Right lobe of liver (tissue), 4 donors: ENCODE measurements at regions not wholly inside any gene's neighbourhood (a gene's known extent, or its start where the extent isn't known, plus 50 kb on each side); places are given as distances from the start of the nearest gene placed in this dataset.

Experiments used
- POLR2A ChIP-seq: fragments of 450-650 bp; IDR thresholded peaks from one replicate; pipeline ENCODE4 v1.6.1; 2017; ENCODE audit warnings: antibody characterized with exemption, mild to moderate bottlenecking
- TF ChIP-seq, protein P1 (sequence below), 4 donors: fragments of 200-600 bp in 3 of 4; fragments of 450-650 bp in 1 of 4; IDR thresholded peaks; one replicate each; pipeline versions ENCODE4 v1.5.1 to v1.8.0; 2016 to 2022; ENCODE audit warnings: antibody characterized with exemption in 4 of 4, mild to moderate bottlenecking in 2 of 4
- donor health status: DM: no; HTN: no; CAD: no.
- donor health status: DM: no; HTN: no; CAD: no.
- donor health status: DM: no; HTN: yes; CAD: no.

DNA sequence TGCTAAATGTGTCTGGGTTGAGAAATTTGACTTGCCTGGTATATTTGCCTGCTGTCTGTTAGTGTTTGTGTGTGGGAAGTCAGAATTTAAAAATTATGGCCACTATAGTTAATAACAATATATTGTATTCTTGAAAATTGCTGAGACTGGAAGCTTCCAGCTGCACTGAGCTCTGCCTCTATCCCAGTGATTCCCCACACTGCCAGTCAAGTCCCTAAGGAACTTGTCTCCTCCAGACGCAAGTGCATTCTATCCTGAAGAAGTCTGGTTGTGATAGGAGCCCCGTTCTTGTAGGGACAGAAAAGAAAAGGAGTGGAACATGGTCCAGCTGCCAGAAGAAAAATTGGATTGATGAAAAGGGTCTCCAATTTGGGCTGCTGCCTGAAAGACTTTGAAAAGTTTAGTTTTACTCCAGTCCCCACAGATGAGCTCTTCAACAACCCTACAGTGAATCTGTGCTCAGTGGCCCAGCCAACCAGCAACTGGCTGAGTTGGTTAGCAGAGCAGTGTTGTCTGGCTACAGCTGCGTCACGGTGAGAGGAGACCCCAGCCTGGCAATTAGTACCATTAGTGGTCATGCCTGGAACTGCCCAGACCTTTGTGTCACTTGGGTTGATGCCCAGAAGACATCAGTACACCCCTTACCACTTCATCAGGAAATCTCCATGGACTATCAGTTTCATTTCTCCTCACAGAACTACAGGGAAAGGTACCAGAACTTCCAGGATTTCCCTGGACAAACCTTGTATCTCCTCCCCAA is 183.1 kb upstream of the MCHR2 start:
- TF ChIP-seq, protein P1, sequence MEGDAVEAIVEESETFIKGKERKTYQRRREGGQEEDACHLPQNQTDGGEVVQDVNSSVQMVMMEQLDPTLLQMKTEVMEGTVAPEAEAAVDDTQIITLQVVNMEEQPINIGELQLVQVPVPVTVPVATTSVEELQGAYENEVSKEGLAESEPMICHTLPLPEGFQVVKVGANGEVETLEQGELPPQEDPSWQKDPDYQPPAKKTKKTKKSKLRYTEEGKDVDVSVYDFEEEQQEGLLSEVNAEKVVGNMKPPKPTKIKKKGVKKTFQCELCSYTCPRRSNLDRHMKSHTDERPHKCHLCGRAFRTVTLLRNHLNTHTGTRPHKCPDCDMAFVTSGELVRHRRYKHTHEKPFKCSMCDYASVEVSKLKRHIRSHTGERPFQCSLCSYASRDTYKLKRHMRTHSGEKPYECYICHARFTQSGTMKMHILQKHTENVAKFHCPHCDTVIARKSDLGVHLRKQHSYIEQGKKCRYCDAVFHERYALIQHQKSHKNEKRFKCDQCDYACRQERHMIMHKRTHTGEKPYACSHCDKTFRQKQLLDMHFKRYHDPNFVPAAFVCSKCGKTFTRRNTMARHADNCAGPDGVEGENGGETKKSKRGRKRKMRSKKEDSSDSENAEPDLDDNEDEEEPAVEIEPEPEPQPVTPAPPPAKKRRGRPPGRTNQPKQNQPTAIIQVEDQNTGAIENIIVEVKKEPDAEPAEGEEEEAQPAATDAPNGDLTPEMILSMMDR (IDR thresholded peaks at IDR 0.05): no peak
- no peak for TF ChIP-seq POLR2A
